Mucosa of stomach (tissue), 1 donor: ENCODE measurements at regions not wholly inside any gene's neighbourhood (a gene's known extent, or its start where the extent isn't known, plus 50 kb on each side); places are given as distances from the start of the nearest gene placed in this dataset.
A peak's percentile ranks its signal among the peaks of the same experiment; 100 is the strongest.

Experiments
- H3K27me3 ChIP-seq: one replicate; pipeline ENCODE4 v1.7.0; 2013; ENCODE audit warnings: mild to moderate bottlenecking, low read length; ENCODE audit not compliant: control insufficient read depth, insufficient read depth
- H3K36me3 ChIP-seq: one replicate; pipeline ENCODE4 v1.7.0; 2013; ENCODE audit warnings: low read length; ENCODE audit not compliant: control insufficient read depth, insufficient read depth
- H3K4me1 ChIP-seq: one replicate; pipeline ENCODE4 v1.7.0; 2013; ENCODE audit warnings: mild to moderate bottlenecking, low read length; ENCODE audit not compliant: control insufficient read depth, insufficient read depth
- H3K4me3 ChIP-seq: one replicate; pipeline ENCODE4 v1.7.0; 2013; ENCODE audit warnings: low read length
- H3K9ac ChIP-seq: one replicate; pipeline ENCODE4 v1.7.0; 2013; ENCODE audit warnings: mild to moderate bottlenecking, low read length, moderate library complexity
- H3K9me3 ChIP-seq: one replicate; pipeline ENCODE4 v1.7.0; 2013; ENCODE audit warnings: mild to moderate bottlenecking, low read length, moderate library complexity; ENCODE audit not compliant: control insufficient read depth
- donor health status: Pancreatic carcinoma.

GRCh38 chr2:222799262-222799918 lies 61.4 kb upstream of the ACSL3 start:
- H3K4me3 ChIP-seq: no peak overlapping the region

DNA sequence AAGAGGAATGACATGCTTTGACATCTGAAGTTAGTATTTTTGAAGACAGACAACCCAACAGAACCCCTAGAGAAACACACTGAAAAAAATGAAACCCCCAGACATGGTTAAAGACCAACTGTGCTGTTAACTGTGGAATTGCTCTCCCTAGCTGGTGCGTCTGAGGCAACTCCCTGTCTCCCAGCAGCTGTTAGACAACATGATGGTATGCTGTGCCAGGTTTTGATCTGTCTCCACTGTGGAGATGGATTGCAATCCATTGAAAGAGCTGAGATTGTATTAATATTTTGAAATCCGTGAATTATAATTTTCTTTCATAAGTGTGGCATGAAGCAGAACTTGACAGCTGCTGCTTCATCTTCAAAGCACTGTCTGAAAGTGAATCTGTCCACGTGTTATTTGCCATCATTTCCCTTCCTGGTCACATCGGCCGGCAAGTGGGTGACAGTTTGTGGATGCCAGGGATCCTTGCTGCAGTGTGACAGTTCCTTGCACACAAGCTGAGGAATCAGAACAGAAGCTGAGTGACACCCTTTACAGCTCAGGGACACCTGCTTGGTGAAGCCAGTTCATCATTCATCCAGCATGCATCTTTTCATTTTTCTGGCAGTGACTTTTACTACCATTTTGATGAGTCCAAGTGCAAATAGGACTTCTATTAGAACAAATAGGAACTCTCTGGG lies 58.2 kb upstream of the ACSL3 start:
- no peak overlapping the region for H3K9ac ChIP-seq

More at GRCh38 chr2:222799262-222799918, 61.4 kb upstream of the ACSL3 start:
- Histone ChIP-seq H3K27me3 (no peaks in the 10 kb centered on the region), H3K36me3 (no peaks in the 10 kb centered on the region), H3K9me3 (no peaks in the 10 kb centered on the region), H3K9ac (no peak overlapping the region), H3K4me1 (peaks cover 39% of the 10 kb centered on the region)

DNA sequence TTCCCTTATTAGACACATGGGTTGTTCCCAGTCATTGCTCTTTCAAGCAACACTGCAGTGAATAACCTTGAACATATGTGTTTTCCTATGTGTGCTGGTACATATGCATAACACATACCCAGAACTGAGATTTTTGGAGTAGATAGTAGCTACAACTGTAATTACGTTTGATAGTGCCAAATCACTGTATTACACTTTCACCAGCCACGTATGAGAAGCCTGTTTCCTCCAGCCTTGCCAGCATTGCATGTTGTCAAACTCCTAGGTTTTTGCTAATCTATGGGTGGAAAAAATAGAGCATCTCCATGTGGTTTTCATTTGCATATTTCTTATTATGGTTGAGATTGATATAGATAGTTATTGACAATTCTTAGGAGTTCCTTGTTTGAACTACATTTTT lies 56.5 kb upstream of the ACSL3 start:
- peaks cover 21% of the 10 kb centered on the region for H3K4me1 ChIP-seq
- no peaks in the 10 kb centered on the region for H3K9me3 ChIP-seq
- H3K9ac ChIP-seq: no peak overlapping the region
- peaks cover 2% of the 10 kb centered on the region for H3K27me3 ChIP-seq
- H3K4me3 ChIP-seq: no peak overlapping the region
- H3K36me3 ChIP-seq: no peaks in the 10 kb centered on the region

More for the DNA sequence above, 58.2 kb upstream of the ACSL3 start:
- Histone ChIP-seq H3K9me3 (no peaks in the 10 kb centered on the region), H3K4me3 (no peak overlapping the region), H3K27me3 (no peaks in the 10 kb centered on the region), H3K4me1 (peaks cover 30% of the 10 kb centered on the region), H3K36me3 (no peaks in the 10 kb centered on the region)

GRCh38 chr2:222805591-222806304 lies 55.1 kb upstream of the ACSL3 start:
- H3K36me3 ChIP-seq: no peaks in the 10 kb centered on the region

GRCh38 chr2:222806526-222807137 lies 54.2 kb upstream of the ACSL3 start:
- Histone ChIP-seq H3K27me3 (peaks cover 6% of the 10 kb centered on the region), H3K9ac (peak overlapping the region; percentile 17), H3K36me3 (no peaks in the 10 kb centered on the region), H3K4me3 (no peak overlapping the region), H3K9me3 (no peaks in the 10 kb centered on the region), H3K4me1 (peaks cover 21% of the 10 kb centered on the region)

More at GRCh38 chr2:222805591-222806304, 55.1 kb upstream of the ACSL3 start:
- peaks cover 21% of the 10 kb centered on the region for H3K4me1 ChIP-seq
- H3K9ac ChIP-seq: no peak overlapping the region
- peaks cover 6% of the 10 kb centered on the region for H3K27me3 ChIP-seq
- no peaks in the 10 kb centered on the region for H3K9me3 ChIP-seq
- H3K4me3 ChIP-seq: no peak overlapping the region

DNA sequence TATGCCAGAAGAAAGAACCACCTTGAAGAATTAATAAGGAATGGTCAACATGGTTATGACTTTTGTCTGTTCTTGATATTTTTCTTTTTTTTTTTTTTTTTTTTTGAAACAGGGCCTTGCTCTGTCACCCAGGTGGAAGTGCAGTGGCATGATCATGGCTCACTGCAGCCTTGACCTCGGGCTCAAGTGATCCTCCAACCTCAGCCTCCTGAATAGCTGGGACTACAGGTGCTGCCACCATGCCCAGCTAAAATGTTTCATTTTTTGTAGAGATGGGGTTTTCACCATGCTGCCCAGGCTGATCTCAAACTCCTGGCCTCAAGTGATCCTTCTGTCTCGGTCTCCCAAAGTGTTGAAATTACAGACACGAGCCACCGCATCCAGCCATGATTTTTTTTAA lies 53.4 kb upstream of the ACSL3 start:
- H3K9ac ChIP-seq: no peak overlapping the region
- no peaks in the 10 kb centered on the region for H3K36me3 ChIP-seq

DNA sequence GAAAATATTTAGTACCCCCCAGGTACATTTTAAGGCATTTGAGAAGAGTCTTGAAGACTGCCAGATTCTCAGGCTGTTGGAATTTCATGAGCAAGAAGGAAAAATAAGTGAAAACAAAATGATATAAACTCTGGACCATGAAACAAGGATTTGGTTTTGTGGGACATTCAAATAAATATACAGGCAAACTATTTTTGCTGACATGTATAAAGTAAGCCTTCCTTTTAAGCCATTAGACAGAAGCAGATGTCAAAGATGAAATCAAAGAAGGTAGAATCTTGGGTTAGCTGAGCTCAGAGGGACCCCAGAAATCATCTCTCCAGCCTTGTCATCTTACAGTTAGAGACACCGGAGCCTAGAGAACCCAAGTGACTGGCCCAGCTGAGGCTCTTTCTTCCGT lies 51.3 kb upstream of the ACSL3 start:
- H3K9ac ChIP-seq: no peak overlapping the region
- H3K4me1 ChIP-seq: peaks cover 21% of the 10 kb centered on the region
- no peaks in the 10 kb centered on the region for H3K9me3 ChIP-seq
- H3K27me3 ChIP-seq: peaks cover 6% of the 10 kb centered on the region
- no peaks in the 10 kb centered on the region for H3K36me3 ChIP-seq
- no peak overlapping the region for H3K4me3 ChIP-seq

More for the DNA sequence above, 53.4 kb upstream of the ACSL3 start:
- no peaks in the 10 kb centered on the region for H3K9me3 ChIP-seq
- H3K27me3 ChIP-seq: peaks cover 6% of the 10 kb centered on the region
- H3K4me1 ChIP-seq: peaks cover 21% of the 10 kb centered on the region
- H3K4me3 ChIP-seq: no peak overlapping the region

GRCh38 chr2:222810044-222810443 lies 50.8 kb upstream of the ACSL3 start:
- peaks cover 21% of the 10 kb centered on the region for H3K4me1 ChIP-seq
- no peaks in the 10 kb centered on the region for H3K9me3 ChIP-seq
- peaks cover 6% of the 10 kb centered on the region for H3K27me3 ChIP-seq
- no peaks in the 10 kb centered on the region for H3K36me3 ChIP-seq
- no peak overlapping the region for H3K4me3 ChIP-seq
- H3K9ac ChIP-seq: no peak overlapping the region
